HG03439 (cell line): ENCODE measurements at regions not wholly inside any gene's neighbourhood (a gene's known extent, or its start where the extent isn't known, plus 50 kb on each side); places are given as distances from the start of the nearest gene placed in this dataset.

Experiments
- ATAC-seq: cut with Tn5 transposase; IDR thresholded peaks from one replicate; pipeline ENCODE4 v1.9.1; 2021; ENCODE audit warnings: mild to moderate bottlenecking, moderate library complexity; ENCODE audit not compliant: unreplicated experiment

- no peak for ATAC-seq
Observed at GRCh38 chr22:48786679-48786996, 1041.0 kb downstream of the BRD1 start.

- ATAC-seq = no peak
Observed at GRCh38 chr22:48785792-48786678, 1041.6 kb downstream of the BRD1 start.

DNA sequence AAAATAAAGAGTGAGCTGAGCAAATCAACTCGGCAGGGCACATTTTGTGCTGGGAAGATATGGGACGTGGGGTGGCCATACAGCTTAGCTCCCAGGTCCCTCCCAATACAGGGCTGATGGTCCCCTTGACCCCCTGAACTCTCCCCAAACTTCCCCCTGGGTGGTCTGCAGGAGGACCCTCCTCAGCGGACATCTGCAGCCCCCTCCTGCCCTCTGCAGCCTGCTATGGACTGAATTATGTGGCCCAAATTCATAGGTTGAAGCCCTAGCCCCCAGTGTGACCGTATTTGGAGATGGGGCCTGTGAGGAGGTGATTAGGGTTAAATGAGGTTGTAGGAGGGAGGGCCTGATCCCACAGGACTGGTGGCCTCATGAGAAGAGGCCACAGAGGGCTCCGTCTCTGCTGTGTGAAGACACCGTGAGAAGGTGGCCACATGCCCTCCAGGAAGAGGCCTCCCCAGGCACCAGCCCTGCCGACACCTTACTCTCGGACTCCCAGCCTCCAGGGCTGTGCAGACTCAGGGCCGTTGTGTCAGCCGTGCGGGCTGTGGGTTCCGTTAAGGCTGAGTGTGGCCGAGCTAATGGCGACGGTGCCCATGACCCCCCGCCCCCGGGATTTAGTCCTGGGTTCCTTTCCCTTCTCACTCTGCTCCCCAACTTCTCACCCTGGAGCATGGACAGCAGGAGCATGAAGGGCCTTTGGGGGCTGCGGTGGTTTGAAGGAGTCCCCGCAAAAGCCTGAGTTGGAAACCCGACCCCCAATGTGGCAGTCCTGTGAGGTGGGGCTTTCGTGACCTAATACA lies 1042.8 kb downstream of the BRD1 start:
- ATAC-seq = no peak

- ATAC-seq = no peak
Observed at GRCh38 chr22:48783821-48784266, 1043.8 kb downstream of the BRD1 start.

GRCh38 chr22:48782811-48783511 lies 1044.7 kb downstream of the BRD1 start:
- no peak for ATAC-seq

DNA sequence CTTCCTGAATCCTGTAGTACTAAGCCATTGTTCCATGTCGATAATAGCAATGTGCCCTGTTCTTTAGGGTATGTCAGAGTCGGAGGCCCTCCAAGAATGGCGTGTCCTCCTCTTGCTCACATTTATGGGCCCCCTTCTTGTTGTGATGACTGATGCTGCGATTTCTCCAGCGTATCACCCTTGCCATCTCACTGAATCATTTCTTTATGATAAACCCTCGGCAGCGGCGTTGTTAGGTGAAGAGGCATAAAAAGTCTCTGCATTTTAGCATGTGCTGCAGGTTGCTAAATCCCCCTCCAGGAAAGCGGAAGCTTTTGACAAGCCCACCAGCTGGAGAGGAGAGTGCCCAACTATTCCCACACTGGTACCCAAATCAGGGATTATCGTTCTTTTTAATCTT lies 1045.3 kb downstream of the BRD1 start:
- no peak for ATAC-seq

DNA sequence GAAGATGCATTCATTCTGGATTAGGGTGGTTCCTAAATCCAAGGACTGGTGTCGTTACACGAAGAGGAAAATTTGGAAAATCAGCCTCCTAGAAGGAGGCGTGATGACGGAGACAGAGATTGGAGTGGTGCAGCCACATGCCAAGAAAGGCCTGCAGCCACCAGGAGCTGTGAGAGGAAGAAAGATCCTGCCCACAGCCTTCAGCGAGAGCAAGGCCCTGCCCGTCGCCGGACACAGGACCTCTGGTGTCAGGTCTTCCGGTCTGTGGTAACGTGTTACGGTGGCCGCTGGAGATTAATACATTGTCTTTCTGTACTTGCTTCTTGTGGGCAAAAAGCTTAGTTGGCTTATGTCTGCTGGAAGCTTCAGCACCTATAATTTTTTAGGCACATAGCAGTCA lies 1045.8 kb downstream of the BRD1 start:
- ATAC-seq = no peak

DNA sequence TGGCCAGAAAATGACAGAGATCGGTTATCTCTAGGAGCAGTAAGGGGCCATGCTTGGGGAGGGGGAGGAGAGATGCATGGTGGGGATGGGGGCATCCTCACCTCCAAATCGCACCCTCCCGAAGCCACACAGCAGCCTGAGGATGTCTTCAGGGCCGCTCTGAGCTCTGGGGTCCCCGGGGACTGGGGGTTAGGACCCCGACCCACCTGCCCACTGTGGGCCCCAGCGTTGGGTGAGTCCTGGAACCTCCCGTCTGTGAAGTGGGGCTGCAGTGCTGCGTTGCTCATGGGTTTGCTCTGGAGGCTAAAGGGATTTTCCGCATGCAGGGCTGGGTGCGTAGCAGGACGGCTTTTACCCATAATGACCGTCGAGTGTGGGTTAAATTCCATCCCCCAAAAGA lies 1046.3 kb downstream of the BRD1 start:
- no peak for ATAC-seq

GRCh38 chr22:48780597-48781277 lies 1046.9 kb downstream of the BRD1 start:
- ATAC-seq = no peak

DNA sequence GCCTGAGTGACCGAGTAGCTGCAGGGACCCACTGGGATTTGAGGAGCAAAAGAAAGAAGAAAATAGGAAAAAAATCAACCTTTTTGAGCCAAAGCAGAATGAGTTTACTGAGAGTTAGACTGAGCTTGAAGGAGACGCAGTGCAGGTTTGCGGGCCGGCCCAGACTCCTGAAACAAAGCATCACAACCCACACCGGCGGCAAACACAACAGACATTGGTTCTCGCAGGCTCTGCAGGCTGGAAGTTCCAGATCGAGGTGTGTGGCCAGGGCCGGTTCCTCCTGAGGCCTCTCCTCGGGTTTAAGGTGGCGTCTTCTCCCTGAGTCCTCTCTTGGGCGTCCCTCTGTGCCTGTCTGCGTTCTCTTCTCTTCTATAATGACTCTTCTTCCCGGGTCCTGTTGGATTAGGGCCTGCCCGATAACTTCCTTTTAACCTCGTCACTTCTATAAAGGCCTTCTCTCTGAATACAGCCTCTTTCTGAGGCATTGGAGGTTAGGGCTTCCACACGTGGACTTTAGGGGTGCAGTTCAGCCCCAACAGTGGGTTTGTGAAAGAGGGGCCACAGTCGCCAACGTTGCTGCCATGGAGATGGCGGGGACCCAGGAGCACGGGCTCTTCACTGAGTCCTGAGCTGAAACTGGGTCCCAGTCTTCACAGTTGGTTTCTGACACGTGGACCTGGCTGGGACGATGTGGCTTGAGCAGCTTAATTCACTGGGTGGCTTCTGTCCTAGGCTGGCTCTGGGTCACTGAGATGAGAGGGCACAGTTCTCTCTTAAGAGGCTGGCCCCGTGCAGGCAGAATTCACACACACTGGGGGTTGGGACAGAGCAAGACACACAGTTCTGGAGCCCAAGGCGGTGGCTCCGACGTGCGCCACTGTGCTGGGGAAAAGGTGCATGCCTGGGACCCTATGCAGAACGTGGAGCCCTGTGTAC lies 1047.7 kb downstream of the BRD1 start:
- no peak for ATAC-seq

DNA sequence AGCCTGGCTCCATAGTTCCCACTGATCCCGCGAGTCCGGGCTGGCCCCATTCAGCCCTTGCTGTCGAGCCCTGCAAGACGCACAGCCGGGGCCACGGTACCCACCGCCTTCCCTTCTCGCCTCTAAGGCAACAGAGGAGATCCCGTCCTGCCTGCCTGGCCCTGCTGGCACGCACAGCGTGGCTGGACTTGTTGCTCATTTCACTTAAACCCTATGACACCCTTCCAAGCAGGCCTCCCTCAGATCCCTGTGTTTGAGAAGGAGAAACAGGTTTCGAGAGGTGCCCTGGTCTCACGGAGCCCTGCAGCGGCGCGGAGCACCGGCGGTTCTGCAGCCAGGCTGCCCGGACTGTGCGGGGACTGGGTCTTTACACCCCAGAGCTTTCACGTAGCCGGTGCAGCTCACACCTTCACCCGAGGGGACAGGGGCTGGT lies 1048.4 kb downstream of the BRD1 start:
- ATAC-seq = no peak

DNA sequence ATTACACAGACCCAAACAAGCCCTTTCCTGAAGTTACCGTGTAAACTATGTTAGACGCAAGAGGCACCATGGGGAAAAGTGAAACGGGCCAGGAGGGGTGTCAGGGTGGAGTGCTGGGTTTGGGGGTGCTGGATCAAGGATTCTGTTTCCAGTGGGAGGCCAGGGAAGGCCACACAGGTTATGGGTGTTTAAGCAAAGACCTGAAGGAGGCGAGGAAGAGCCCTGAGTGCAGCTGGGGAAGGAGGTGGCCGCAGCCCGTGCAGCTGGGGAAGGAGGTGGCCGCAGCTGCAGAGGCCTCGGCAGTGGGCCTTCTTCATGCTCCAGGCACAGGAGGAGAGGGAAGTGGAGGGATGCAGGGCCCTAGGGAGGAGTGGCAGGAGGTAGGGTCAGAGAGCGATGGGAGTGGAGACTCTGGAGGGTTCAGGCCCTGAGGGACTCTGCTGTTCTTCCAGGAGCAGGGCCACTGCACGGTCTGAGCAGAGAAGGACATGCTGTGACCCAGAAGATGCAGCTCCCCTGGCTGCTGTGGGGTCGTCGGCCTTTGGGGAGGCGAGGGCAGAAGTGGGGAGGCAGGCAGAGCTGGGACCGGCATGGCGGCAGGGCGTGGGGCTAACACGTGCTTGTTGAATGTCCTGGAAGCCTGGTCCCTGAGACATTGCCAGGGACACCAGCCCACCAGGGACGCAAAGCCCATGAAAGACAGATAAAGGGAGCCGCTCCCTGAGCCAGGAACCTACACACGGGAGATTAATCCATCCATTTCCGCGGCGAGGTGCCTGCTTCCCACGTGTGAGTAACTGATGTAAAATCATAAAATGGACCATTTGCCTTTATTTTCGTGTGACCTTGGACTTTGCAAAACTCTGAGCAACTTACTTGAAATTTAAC lies 1049.1 kb downstream of the BRD1 start:
- ATAC-seq = no peak

DNA sequence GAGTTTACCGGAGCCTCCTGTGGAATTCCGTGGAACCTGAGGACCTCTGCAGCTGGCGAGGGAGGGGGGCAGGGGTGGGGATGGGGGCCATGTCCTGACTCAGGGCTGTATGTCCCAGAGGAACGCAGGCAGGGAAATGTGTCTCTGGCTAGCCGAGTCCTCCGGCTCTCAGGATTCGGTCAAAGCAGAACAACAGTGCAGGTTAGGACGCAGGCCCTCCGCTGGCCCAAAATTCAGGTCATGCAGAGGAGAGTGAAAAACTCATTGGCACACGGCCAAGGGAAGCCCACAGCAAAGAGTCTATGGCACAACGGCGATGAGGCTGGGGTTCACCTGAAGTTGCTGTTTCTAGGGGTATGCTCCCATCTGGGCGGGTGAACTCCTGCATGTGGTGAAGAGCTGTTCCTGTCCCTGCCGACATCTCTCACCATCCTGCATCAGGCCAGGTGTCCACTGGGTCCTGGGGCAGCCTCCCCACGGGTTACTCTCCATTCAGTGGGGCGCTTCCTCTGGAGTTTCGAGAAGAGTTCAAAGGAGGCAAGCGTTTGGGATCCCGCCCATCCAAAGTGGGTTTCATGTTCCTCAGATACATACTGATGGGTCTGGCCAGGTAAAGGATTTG lies 1055.3 kb downstream of the BRD1 start:
- ATAC-seq = no peak

DNA sequence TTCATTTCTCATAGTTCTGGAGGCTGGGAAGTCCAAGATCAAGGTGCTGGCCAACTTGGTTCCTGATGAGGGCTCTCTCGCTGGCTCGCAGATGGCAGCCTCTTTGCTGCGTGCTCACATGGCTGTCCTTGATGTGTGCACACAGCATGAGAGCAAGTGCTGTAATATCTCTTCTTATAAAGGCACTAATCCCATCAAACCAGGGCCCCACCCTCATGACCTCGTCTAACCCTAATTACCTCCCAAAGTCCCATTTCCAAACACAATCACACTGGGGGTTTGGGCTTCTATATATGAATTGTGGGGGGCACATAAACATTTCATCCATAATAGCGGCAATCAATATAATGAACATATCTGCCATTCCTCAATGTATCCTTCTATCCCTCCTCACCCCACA lies 1062.1 kb downstream of the BRD1 start:
- no peak for ATAC-seq

- ATAC-seq = no peak
Observed at GRCh38 chr22:48761546-48761945, 1066.1 kb downstream of the BRD1 start.

- no peak for ATAC-seq
Observed at GRCh38 chr22:48760481-48761390, 1066.9 kb downstream of the BRD1 start.
